ENCODE measurements at regions not wholly inside any gene's neighbourhood (a gene's known extent, or its start where the extent isn't known, plus 50 kb on each side); places are given as distances from the start of the nearest gene placed in this dataset.

DNA sequence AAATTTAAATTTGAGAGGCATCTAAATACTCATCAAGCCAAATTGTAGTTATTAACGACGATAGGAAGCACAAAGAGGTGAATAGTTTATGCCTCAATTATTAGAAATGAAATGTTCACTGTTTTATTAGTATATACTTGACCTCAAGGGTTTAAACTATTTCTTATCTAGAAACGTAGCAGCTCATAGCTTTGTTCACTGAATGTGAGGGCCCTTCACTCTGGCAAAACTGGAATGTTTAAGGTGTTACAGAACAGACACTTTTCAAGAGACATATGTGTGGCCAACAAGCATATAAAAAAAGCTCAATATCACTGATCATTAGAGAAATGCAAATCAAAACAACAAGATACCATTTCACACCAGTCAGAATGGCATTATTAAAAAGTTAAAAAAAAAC lies 151.2 kb upstream of the KCNN2 start:
- no peaks in the 10 kb centered on the region for H3K36me3 ChIP-seq (ENCODE audit: insufficient read depth)
- Mint-ChIP-seq H3K27me3 (ENCODE audit: insufficient read depth, low read depth, poor library complexity) (no peaks in the 10 kb centered on the region), H3K4me1 (no peaks in the 10 kb centered on the region), H3K9me3 (no peaks in the 10 kb centered on the region), H3K36me3 (ENCODE audit: low read depth) (no peaks in the 10 kb centered on the region), H3K4me3 (no peak overlapping the region), H3K27ac (no peak overlapping the region)
- no peaks in the 10 kb centered on the region for H3K9me2 ChIP-seq (ENCODE audit: insufficient read depth)
- H3K79me2 ChIP-seq (replicated peaks; ENCODE audit: insufficient read depth): no peaks in the 10 kb centered on the region
- H3K4me1 ChIP-seq (ENCODE audit: insufficient read depth): no peaks in the 10 kb centered on the region
- H3K27ac ChIP-seq (ENCODE audit: low read depth): no peak overlapping the region
- H3K4me2 ChIP-seq: no peak overlapping the region
- no peak for ATAC-seq
- no peak for DNase-seq (ENCODE audit: low spot score)
- no peaks in the 10 kb centered on the region for H3K27me3 ChIP-seq (ENCODE audit: insufficient read depth)
- H3K4me3 ChIP-seq: no peak overlapping the region
- no peaks in the 10 kb centered on the region for H4K20me1 ChIP-seq (replicated peaks; ENCODE audit: insufficient read depth)
- TF ChIP-seq EZH2phosphoT487 (IDR thresholded peaks at IDR 0.05; ENCODE audit: unreplicated experiment) (no peak), NANOG (IDR thresholded peaks at IDR 0.05; ENCODE audit: borderline replicate concordance) (no peak), ZNF331 (CRISPR knock-in tag; IDR thresholded peaks at IDR 0.05; ENCODE audit: low read depth) (no peak), ZNF114 (CRISPR knock-in tag; IDR thresholded peaks at IDR 0.05) (no peak), POLR2AphosphoS5 (IDR thresholded peaks at IDR 0.05; ENCODE audit: low read depth) (no peak), EZH2 (IDR thresholded peaks at IDR 0.05; ENCODE audit: low read depth, unreplicated experiment) (no peak), STAT1 (IDR thresholded peaks at IDR 0.05; ENCODE audit: unreplicated experiment) (no peak), JUNB (IDR thresholded peaks at IDR 0.05; ENCODE audit: unreplicated experiment) (no peak)
- TF ChIP-seq, protein P1, sequence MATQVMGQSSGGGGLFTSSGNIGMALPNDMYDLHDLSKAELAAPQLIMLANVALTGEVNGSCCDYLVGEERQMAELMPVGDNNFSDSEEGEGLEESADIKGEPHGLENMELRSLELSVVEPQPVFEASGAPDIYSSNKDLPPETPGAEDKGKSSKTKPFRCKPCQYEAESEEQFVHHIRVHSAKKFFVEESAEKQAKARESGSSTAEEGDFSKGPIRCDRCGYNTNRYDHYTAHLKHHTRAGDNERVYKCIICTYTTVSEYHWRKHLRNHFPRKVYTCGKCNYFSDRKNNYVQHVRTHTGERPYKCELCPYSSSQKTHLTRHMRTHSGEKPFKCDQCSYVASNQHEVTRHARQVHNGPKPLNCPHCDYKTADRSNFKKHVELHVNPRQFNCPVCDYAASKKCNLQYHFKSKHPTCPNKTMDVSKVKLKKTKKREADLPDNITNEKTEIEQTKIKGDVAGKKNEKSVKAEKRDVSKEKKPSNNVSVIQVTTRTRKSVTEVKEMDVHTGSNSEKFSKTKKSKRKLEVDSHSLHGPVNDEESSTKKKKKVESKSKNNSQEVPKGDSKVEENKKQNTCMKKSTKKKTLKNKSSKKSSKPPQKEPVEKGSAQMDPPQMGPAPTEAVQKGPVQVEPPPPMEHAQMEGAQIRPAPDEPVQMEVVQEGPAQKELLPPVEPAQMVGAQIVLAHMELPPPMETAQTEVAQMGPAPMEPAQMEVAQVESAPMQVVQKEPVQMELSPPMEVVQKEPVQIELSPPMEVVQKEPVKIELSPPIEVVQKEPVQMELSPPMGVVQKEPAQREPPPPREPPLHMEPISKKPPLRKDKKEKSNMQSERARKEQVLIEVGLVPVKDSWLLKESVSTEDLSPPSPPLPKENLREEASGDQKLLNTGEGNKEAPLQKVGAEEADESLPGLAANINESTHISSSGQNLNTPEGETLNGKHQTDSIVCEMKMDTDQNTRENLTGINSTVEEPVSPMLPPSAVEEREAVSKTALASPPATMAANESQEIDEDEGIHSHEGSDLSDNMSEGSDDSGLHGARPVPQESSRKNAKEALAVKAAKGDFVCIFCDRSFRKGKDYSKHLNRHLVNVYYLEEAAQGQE (IDR thresholded peaks at IDR 0.05; ENCODE audit: unreplicated experiment): no peak
- TF ChIP-seq, protein P2, sequence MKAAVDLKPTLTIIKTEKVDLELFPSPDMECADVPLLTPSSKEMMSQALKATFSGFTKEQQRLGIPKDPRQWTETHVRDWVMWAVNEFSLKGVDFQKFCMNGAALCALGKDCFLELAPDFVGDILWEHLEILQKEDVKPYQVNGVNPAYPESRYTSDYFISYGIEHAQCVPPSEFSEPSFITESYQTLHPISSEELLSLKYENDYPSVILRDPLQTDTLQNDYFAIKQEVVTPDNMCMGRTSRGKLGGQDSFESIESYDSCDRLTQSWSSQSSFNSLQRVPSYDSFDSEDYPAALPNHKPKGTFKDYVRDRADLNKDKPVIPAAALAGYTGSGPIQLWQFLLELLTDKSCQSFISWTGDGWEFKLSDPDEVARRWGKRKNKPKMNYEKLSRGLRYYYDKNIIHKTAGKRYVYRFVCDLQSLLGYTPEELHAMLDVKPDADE (IDR thresholded peaks at IDR 0.05): no peak
- TF ChIP-seq, protein P3, sequence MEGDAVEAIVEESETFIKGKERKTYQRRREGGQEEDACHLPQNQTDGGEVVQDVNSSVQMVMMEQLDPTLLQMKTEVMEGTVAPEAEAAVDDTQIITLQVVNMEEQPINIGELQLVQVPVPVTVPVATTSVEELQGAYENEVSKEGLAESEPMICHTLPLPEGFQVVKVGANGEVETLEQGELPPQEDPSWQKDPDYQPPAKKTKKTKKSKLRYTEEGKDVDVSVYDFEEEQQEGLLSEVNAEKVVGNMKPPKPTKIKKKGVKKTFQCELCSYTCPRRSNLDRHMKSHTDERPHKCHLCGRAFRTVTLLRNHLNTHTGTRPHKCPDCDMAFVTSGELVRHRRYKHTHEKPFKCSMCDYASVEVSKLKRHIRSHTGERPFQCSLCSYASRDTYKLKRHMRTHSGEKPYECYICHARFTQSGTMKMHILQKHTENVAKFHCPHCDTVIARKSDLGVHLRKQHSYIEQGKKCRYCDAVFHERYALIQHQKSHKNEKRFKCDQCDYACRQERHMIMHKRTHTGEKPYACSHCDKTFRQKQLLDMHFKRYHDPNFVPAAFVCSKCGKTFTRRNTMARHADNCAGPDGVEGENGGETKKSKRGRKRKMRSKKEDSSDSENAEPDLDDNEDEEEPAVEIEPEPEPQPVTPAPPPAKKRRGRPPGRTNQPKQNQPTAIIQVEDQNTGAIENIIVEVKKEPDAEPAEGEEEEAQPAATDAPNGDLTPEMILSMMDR (conservative IDR thresholded peaks at IDR 0.05; ENCODE audit: low read depth in 2 of 2): no peak
- no peaks in the 10 kb centered on the region for H3F3A ChIP-seq (replicated peaks; ENCODE audit: low read depth)
- no peak overlapping the region for H2AFZ ChIP-seq
